Endothelial cell of umbilical vein (primary cell): ENCODE measurements at regions not wholly inside any gene's neighbourhood (a gene's known extent, or its start where the extent isn't known, plus 50 kb on each side); places are given as distances from the start of the nearest gene placed in this dataset.

Source experiments
- BruUV-seq: library from RNA; stranded (reverse); fragments of 400-500 nt; replicated peaks from 2 replicates; lab custom pipeline; 2021; lab: Mats Ljungman, UMichigan
- CTCF ChIA-PET: fragments of 300-600, 350-600 bp; sonication (Branson Sonifier 250); formaldehyde crosslinking; loops from one replicate; lab custom pipeline; 2021; ENCODE audit warnings: antibody characterized with exemption, inconsistent platforms; lab: Charles Lee
- POLR2A ChIA-PET: fragments of 300-600, 350-600 bp; sonication (Branson Sonifier 250); formaldehyde crosslinking; loops from one replicate; lab custom pipeline; 2021; ENCODE audit warnings: antibody characterized with exemption, inconsistent platforms; lab: Charles Lee
- DNase-seq: peaks from one replicate; pipeline ENCODE4 v3.0.0-alpha.2; 2011; ENCODE audit warnings: low read depth, low spot score
- FAIRE-seq: peaks from 2 replicates; lab custom pipeline; 2011; peaks lifted over from hg19 to GRCh38; lab: Jason Lieb, UNC
- H2AFZ ChIP-seq: 2 replicates; pipeline ENCODE4 v1.6.0; 2012; ENCODE audit warnings: low read depth, low read length, control low read depth, inconsistent platforms
- H3K27ac ChIP-seq: 2 replicates; pipeline ENCODE4 v1.5.1; 2011; ENCODE audit warnings: low read depth, mild to moderate bottlenecking, control low read depth, low read length, moderate library complexity; ENCODE audit not compliant: insufficient read depth
- H3K27me3 ChIP-seq, 2 experiments: 2 replicates each; pipeline versions ENCODE4 v1.6.0 to v1.6.1; 2011; ENCODE audit warnings: low read length in 2 of 2, mixed read lengths in 1 of 2; ENCODE audit not compliant: control insufficient read depth in 2 of 2, insufficient read depth in 2 of 2
- H3K36me3 ChIP-seq, 2 experiments: 2 replicates in 1 of 2; 3 replicates in 1 of 2; pipeline ENCODE4 v1.5.1; 2011; ENCODE audit warnings: low read length in 2 of 2, mild to moderate bottlenecking in 1 of 2, moderate library complexity in 1 of 2; ENCODE audit not compliant: control insufficient read depth in 2 of 2, insufficient read depth in 2 of 2; ENCODE audit errors: extremely low read depth in 1 of 2
- H3K4me1 ChIP-seq: 3 replicates; pipeline ENCODE4 v1.5.1; 2011; ENCODE audit warnings: mild to moderate bottlenecking, low read length; ENCODE audit not compliant: control insufficient read depth, insufficient read depth; ENCODE audit errors: extremely low read depth
- H3K4me2 ChIP-seq: 2 replicates; pipeline ENCODE4 v1.6.1; 2011; ENCODE audit warnings: low read length, control low read depth, mixed read lengths; ENCODE audit not compliant: insufficient read depth
- H3K4me3 ChIP-seq, 3 experiments: fragments of 200-600 bp in 1 of 3; sonication (generic), shearing (Covaris generic) in 1 of 3; replicated peaks in 1 of 3; 2 replicates each; pipeline ENCODE4 v1.5.1; 2011 to 2016; ENCODE audit warnings: control low read depth in 3 of 3, low read length in 3 of 3, mild to moderate bottlenecking in 2 of 3, inconsistent platforms in 1 of 3, low read depth in 1 of 3, moderate library complexity in 1 of 3; ENCODE audit not compliant: insufficient read depth in 1 of 3
- H3K79me2 ChIP-seq: 2 replicates; pipeline ENCODE4 v1.6.0; 2012; ENCODE audit warnings: low read length, inconsistent platforms; ENCODE audit not compliant: control insufficient read depth, insufficient read depth
- H3K9ac ChIP-seq: replicated peaks from 2 replicates; pipeline ENCODE3; 2011; ENCODE audit warnings: low read length, control low read depth; ENCODE audit not compliant: insufficient read depth; ENCODE audit errors: extremely low read depth
- H3K9me1 ChIP-seq: replicated peaks from 3 replicates; pipeline ENCODE4 v1.6.0; 2011; ENCODE audit warnings: mild to moderate bottlenecking, low read length; ENCODE audit not compliant: control insufficient read depth, insufficient read depth; ENCODE audit errors: extremely low read depth
- H3K9me3 ChIP-seq: replicated peaks from 2 replicates; pipeline ENCODE4 v1.5.1; 2012; ENCODE audit warnings: low read length, inconsistent platforms; ENCODE audit not compliant: control insufficient read depth, insufficient read depth
- H4K20me1 ChIP-seq: replicated peaks from 2 replicates; pipeline ENCODE3; 2011; ENCODE audit warnings: mild to moderate bottlenecking, low read length; ENCODE audit not compliant: control insufficient read depth, insufficient read depth; ENCODE audit errors: extremely low read depth
- EZH2 ChIP-seq: IDR thresholded peaks from 2 replicates; pipeline ENCODE4 v1.6.1; 2012; ENCODE audit warnings: borderline replicate concordance, low read depth, mild to moderate bottlenecking, moderate library complexity, low read length, inconsistent platforms; ENCODE audit not compliant: severe bottlenecking
- FOS ChIP-seq: IDR thresholded peaks from 2 replicates; pipeline ENCODE4 v1.6.1; 2011; ENCODE audit warnings: mild to moderate bottlenecking, low read length, moderate library complexity, borderline replicate concordance; ENCODE audit not compliant: insufficient read depth
- GATA2 ChIP-seq: IDR thresholded peaks from 2 replicates; pipeline ENCODE4 v1.7.0; 2011; ENCODE audit warnings: low read depth, mild to moderate bottlenecking, moderate library complexity, mixed read lengths, low read length; ENCODE audit not compliant: insufficient read length, insufficient read depth
- JUN ChIP-seq: IDR thresholded peaks from 2 replicates; pipeline ENCODE4 v1.6.1; 2011; ENCODE audit warnings: borderline replicate concordance, low read depth; ENCODE audit not compliant: insufficient read length, insufficient read depth
- MYC ChIP-seq: IDR thresholded peaks from one replicate; pipeline ENCODE4 v1.6.1; 2011; ENCODE audit warnings: mild to moderate bottlenecking, low read depth, low read length
- POLR2A ChIP-seq: IDR thresholded peaks from 2 replicates; pipeline ENCODE4 v1.6.1; 2012; ENCODE audit warnings: low read depth, mild to moderate bottlenecking, control low read depth, low read length
- POLR2AphosphoS5 ChIP-seq: IDR thresholded peaks from 2 replicates; pipeline ENCODE4 v1.6.1; 2012; ENCODE audit warnings: low read depth, mild to moderate bottlenecking, control low read depth, low read length, moderate library complexity; ENCODE audit not compliant: insufficient read depth
- dilution Hi-C: fragments of 300-500 bp; cut with MboI; formaldehyde crosslinking; loops from one replicate; pipeline ENCODE4 v1.15.0; 2019; ENCODE audit warnings: low sequenced_read_pairs; ENCODE audit not compliant: extremely low pct_ligation_motif_present
- intact Hi-C: fragments of 100-400 bp; cut with micrococcal nuclease; formaldehyde crosslinking; loops from one replicate; pipeline ENCODE4 v1.10.0; 2022
- TF ChIP-seq, protein P1 (sequence below): IDR thresholded peaks from 2 replicates; pipeline ENCODE4 v1.6.1; 2011; ENCODE audit not compliant: insufficient read depth, insufficient read length
- TF ChIP-seq, protein P2 (sequence below), 2 donors: IDR thresholded peaks; 1 replicate in 1 of 2; 2 replicates in 1 of 2; pipeline ENCODE4 v1.5.1; 2011; ENCODE audit warnings: low read length in 2 of 2, mild to moderate bottlenecking in 2 of 2, moderate library complexity in 2 of 2, control low read depth in 1 of 2, inconsistent platforms in 1 of 2, low read depth in 1 of 2; ENCODE audit not compliant: insufficient read depth in 1 of 2; ENCODE audit errors: extremely low read depth in 1 of 2

DNA sequence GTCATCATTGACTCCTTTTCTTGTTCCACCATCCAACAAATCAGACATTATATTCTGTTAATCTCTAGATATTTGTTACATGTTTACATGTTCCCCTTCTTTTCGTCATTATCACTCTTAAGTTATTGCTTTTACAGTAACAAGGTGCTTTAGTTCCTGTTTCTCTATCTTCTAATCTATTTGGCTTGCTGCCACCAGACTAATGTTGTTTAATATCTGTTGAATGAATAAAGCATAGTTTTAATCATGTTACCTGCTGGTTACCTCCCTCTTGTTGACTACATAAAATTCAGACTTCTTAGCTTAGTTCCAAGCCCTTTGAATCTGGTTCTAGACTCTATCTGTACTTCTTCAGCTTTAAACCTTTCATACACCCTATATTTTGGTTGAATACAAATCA, 129.8 kb upstream of the TRIM2 start:
- no peak overlapping the region for H3K9ac ChIP-seq
- H3K27ac ChIP-seq: no peak overlapping the region
- intact Hi-C loops: no loop called here
- TF ChIP-seq POLR2AphosphoS5 (no peak), GATA2 (no peak)
- dilution Hi-C loops: no loop called here
- H3K79me2 ChIP-seq: no peaks in the 10 kb centered on the region
- H3K4me2 ChIP-seq: no peak overlapping the region
- ChIA-PET CTCF (interaction anchor here (1.6 to 2.7 kb wide), 3 partner anchors 9 to 192 kb away, joined by 3 to 10 read pairs (median 8); no protein-coding TSS in a partner anchor), POLR2A (no interaction called here)
- no peak overlapping the region for H2AFZ ChIP-seq
- no peaks in the 10 kb centered on the region for H4K20me1 ChIP-seq
- no peaks in the 10 kb centered on the region for H3K4me1 ChIP-seq
- no peaks in the 10 kb centered on the region for H3K9me1 ChIP-seq
- H3K27me3 ChIP-seq: peaks cover 0 to 2% of the 10 kb centered on the region in 2 experiments
- no peaks in the 10 kb centered on the region for H3K36me3 ChIP-seq
- FAIRE-seq (no peak), DNase-seq (no peak)
- no peaks in the 10 kb centered on the region for H3K9me3 ChIP-seq
- no peak overlapping the region for H3K4me3 ChIP-seq
- no TSS peak for BruUV-seq

DNA sequence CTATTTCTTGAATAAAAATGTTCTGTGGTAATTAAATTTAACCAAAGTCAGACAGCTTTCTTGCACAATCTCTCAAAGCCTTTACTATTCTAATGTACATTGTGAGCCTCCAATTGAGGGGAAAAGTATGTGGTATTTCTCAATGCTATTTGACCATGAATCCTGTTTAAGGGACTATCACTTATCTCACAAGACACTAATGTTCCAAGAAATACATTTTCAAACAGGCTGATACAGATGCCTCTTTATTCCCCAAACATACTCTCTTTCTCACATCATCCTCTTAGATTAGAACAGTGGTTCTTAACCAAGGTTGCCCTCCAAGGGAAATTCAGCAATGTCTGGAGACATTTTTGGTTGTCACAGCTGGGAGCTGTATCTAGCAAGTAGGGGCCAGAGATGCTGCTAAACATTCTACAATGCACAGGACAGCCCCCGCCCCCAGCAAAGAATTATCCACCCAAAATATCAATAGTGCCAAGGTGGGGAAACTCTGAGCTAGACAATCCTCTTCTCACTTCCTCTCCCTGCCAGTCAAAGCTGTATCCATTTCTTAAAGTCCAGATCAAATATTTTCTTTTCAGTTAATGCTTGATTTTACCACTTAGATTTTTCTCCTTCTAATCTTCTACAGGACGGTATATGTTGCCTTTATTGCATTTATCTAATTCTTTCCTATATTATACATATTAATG, 129.2 kb upstream of the TRIM2 start:
- CTCF ChIA-PET: interaction anchor here (1.6 to 2.7 kb wide), 3 partner anchors 8 to 193 kb away, joined by 3 to 10 read pairs (median 8); no protein-coding TSS in a partner anchor

More for the DNA sequence above, 129.2 kb upstream of the TRIM2 start:
- Histone ChIP-seq H3K36me3 (no peaks in the 10 kb centered on the region), H3K27me3 (peaks cover 0 to 2% of the 10 kb centered on the region in 2 experiments), H3K9me3 (no peaks in the 10 kb centered on the region), H3K27ac (no peak overlapping the region), H2AFZ (no peak overlapping the region), H4K20me1 (no peaks in the 10 kb centered on the region), H3K79me2 (no peaks in the 10 kb centered on the region), H3K9ac (no peak overlapping the region), H3K4me2 (no peak overlapping the region), H3K4me1 (no peaks in the 10 kb centered on the region), H3K9me1 (no peaks in the 10 kb centered on the region), H3K4me3 (no peak overlapping the region)
- dilution Hi-C loops (no loop called here), intact Hi-C loops (no loop called here)
- no TSS peak for BruUV-seq
- TF ChIP-seq JUN (no peak), EZH2 (no peak), POLR2A (no peak), FOS (no peak), GATA2 (no peak), POLR2AphosphoS5 (no peak), MYC (no peak)
- TF ChIP-seq, protein P1, sequence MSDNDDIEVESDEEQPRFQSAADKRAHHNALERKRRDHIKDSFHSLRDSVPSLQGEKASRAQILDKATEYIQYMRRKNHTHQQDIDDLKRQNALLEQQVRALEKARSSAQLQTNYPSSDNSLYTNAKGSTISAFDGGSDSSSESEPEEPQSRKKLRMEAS: no peak
- TF ChIP-seq, protein P2, sequence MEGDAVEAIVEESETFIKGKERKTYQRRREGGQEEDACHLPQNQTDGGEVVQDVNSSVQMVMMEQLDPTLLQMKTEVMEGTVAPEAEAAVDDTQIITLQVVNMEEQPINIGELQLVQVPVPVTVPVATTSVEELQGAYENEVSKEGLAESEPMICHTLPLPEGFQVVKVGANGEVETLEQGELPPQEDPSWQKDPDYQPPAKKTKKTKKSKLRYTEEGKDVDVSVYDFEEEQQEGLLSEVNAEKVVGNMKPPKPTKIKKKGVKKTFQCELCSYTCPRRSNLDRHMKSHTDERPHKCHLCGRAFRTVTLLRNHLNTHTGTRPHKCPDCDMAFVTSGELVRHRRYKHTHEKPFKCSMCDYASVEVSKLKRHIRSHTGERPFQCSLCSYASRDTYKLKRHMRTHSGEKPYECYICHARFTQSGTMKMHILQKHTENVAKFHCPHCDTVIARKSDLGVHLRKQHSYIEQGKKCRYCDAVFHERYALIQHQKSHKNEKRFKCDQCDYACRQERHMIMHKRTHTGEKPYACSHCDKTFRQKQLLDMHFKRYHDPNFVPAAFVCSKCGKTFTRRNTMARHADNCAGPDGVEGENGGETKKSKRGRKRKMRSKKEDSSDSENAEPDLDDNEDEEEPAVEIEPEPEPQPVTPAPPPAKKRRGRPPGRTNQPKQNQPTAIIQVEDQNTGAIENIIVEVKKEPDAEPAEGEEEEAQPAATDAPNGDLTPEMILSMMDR (IDR thresholded peaks at IDR 0.05; ENCODE audit: extremely low read depth in 1 of 2, insufficient read depth in 1 of 2, low read depth in 1 of 2, low read length in 2 of 2): no peak
- POLR2A ChIA-PET: no interaction called here
- DNase-seq (no peak), FAIRE-seq (no peak)
